Esophagus squamous epithelium (tissue), 4 donors: ENCODE measurements at regions not wholly inside any gene's neighbourhood (a gene's known extent, or its start where the extent isn't known, plus 50 kb on each side); places are given as distances from the start of the nearest gene placed in this dataset.

ENCODE experiments used
- POLR2A ChIP-seq, 4 donors: fragments of 450-650 bp; IDR thresholded peaks; one replicate each; pipeline ENCODE4 v1.6.1; 2017; ENCODE audit warnings: antibody characterized with exemption in 4 of 4, mild to moderate bottlenecking in 4 of 4, moderate library complexity in 3 of 4
- TF ChIP-seq, protein P1 (sequence below), 6 experiments: fragments of 450-650 bp in 4 of 6; fragments of 200-600 bp in 2 of 6; sonication (generic) in 2 of 6; IDR thresholded peaks; one replicate each; pipeline ENCODE4 v1.5.1; 2016 to 2019; ENCODE audit warnings: antibody characterized with exemption in 6 of 6, mild to moderate bottlenecking in 4 of 6, moderate library complexity in 4 of 6

DNA sequence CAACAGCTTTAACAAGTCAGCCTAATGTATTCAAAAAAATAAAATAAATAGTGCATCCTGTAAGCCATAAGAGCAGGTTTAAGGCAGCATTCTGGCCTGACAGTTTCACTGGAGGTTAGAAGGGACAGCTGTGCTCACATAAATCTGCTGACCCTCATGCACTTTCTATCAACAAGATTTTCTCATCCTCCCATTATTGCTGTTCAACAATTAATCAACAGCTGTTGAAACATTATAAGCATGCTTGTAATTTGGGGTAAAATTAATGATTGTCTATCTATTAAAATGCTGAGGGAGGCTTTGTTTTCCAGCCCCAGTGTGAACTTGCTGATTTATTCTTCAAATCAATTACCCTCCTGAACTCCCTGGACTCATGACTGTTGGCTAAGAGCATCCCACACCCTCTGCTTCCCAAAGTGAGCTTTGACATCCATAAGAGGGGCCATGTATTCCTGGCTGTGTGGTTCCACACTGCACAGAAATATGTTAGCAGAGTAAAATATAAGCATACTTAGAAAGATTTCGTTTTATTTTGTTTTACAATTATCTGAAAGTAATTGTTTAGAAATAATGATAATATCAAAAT lies 492.4 kb downstream of the EFNB2 start:
- TF ChIP-seq, protein P1, sequence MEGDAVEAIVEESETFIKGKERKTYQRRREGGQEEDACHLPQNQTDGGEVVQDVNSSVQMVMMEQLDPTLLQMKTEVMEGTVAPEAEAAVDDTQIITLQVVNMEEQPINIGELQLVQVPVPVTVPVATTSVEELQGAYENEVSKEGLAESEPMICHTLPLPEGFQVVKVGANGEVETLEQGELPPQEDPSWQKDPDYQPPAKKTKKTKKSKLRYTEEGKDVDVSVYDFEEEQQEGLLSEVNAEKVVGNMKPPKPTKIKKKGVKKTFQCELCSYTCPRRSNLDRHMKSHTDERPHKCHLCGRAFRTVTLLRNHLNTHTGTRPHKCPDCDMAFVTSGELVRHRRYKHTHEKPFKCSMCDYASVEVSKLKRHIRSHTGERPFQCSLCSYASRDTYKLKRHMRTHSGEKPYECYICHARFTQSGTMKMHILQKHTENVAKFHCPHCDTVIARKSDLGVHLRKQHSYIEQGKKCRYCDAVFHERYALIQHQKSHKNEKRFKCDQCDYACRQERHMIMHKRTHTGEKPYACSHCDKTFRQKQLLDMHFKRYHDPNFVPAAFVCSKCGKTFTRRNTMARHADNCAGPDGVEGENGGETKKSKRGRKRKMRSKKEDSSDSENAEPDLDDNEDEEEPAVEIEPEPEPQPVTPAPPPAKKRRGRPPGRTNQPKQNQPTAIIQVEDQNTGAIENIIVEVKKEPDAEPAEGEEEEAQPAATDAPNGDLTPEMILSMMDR (IDR thresholded peaks at IDR 0.05) = no peak
- no peak for TF ChIP-seq POLR2A (IDR thresholded peaks at IDR 0.05)
